ENCODE measurements at regions not wholly inside any gene's neighbourhood (a gene's known extent, or its start where the extent isn't known, plus 50 kb on each side); places are given as distances from the start of the nearest gene placed in this dataset.
"Not testable (repeated sequence)": the region's sequence is repeated elsewhere in the genome, so short reads cannot be mapped to it uniquely, and the experiment has no call there.

DNA sequence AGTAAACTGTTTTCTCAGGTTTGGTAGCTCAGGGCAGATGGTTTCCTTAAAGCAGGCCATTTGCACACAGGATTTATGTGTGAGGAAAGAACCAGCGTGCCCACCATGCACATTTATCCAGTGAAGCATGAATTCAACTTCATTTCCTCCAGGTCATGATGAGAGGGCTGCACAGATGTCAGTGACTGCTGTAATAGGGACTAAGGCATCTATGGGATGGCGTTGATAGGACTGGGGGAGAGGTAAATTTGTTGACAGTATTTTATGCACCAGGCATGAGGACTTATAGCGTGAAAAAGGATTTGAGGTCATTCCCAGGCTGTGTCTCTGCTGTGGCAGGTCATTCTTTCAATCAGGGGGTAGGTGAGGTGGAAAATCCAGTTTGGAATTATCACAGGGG is 302.9 kb downstream of the XPNPEP1 start:
- DNase-seq (ENCODE audit: low read depth, low spot score): no peak

GRCh38 chr10:109619914-109620313 is 303.4 kb downstream of the XPNPEP1 start:
- H3K27me3 ChIP-seq (ENCODE audit: control insufficient read depth, insufficient read depth, low read length): no peaks in the 10 kb centered on the region
- no peak for DNase-seq (ENCODE audit: low read depth, low spot score)
- ChIA-PET CTCF (no interaction called here), POLR2A (no interaction called here)
- H3K27ac ChIP-seq (ENCODE audit: low read depth, low read length): no peak overlapping the region
- H3K9me3 ChIP-seq (ENCODE audit: control insufficient read depth, insufficient read depth, low read length): peaks cover 4% of the 10 kb centered on the region
- TF ChIP-seq, protein P1, sequence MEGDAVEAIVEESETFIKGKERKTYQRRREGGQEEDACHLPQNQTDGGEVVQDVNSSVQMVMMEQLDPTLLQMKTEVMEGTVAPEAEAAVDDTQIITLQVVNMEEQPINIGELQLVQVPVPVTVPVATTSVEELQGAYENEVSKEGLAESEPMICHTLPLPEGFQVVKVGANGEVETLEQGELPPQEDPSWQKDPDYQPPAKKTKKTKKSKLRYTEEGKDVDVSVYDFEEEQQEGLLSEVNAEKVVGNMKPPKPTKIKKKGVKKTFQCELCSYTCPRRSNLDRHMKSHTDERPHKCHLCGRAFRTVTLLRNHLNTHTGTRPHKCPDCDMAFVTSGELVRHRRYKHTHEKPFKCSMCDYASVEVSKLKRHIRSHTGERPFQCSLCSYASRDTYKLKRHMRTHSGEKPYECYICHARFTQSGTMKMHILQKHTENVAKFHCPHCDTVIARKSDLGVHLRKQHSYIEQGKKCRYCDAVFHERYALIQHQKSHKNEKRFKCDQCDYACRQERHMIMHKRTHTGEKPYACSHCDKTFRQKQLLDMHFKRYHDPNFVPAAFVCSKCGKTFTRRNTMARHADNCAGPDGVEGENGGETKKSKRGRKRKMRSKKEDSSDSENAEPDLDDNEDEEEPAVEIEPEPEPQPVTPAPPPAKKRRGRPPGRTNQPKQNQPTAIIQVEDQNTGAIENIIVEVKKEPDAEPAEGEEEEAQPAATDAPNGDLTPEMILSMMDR (IDR thresholded peaks at IDR 0.05; ENCODE audit: low read depth, low read length): no peak
- no peak overlapping the region for H3K4me3 ChIP-seq (ENCODE audit: low read depth, low read length)

More for the DNA sequence above, 302.9 kb downstream of the XPNPEP1 start:
- ChIA-PET POLR2A (no interaction called here), CTCF (no interaction called here)
- Histone ChIP-seq H3K27me3 (ENCODE audit: control insufficient read depth, insufficient read depth, low read length) (no peaks in the 10 kb centered on the region), H3K27ac (ENCODE audit: low read depth, low read length) (no peak overlapping the region), H3K4me3 (ENCODE audit: low read depth, low read length) (no peak overlapping the region), H3K9me3 (ENCODE audit: control insufficient read depth, insufficient read depth, low read length) (peaks cover 4% of the 10 kb centered on the region)
- TF ChIP-seq, protein P1 (IDR thresholded peaks at IDR 0.05; ENCODE audit: low read depth, low read length): no peak

- TF ChIP-seq, protein P1 (IDR thresholded peaks at IDR 0.05; ENCODE audit: low read depth, low read length): no peak
- Histone ChIP-seq H3K27ac (ENCODE audit: low read depth, low read length) (no peak overlapping the region), H3K9me3 (ENCODE audit: control insufficient read depth, insufficient read depth, low read length) (peaks cover 4% of the 10 kb centered on the region), H3K4me3 (ENCODE audit: low read depth, low read length) (no peak overlapping the region), H3K27me3 (ENCODE audit: control insufficient read depth, insufficient read depth, low read length) (no peaks in the 10 kb centered on the region)
- ChIA-PET CTCF (no interaction called here), POLR2A (no interaction called here)
- no peak for DNase-seq (ENCODE audit: low read depth, low spot score)
These were observed 304.6 kb downstream of the XPNPEP1 start for GRCh38 chr10:109618748-109619147.

DNA sequence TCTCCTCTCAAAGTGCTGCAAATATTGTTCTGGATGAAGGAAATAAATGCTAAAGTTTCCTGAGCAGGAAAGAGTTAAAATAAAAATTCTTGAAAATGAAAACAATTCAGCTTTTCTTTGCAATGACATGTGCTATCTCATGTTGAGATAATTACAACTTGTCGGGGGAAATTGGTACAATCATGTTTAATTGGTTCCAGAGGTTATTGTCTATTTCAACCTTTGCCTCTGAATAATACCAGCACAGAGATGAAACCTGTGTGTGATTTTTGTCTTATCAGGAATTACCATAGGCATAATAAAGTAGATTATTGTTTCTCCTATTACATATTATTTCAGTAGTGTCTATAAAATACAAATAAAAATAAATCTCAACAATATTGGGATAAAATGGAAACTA is 305.0 kb downstream of the XPNPEP1 start:
- TF ChIP-seq, protein P1 (IDR thresholded peaks at IDR 0.05; ENCODE audit: low read depth, low read length): no peak
- Histone ChIP-seq H3K4me3 (ENCODE audit: low read depth, low read length) (no peak overlapping the region), H3K27ac (ENCODE audit: low read depth, low read length) (no peak overlapping the region), H3K27me3 (ENCODE audit: control insufficient read depth, insufficient read depth, low read length) (no peaks in the 10 kb centered on the region), H3K9me3 (ENCODE audit: control insufficient read depth, insufficient read depth, low read length) (peaks cover 4% of the 10 kb centered on the region; the same call in 1 of the 2 replicates)
- no peak for DNase-seq (ENCODE audit: low read depth, low spot score)
- ChIA-PET POLR2A (no interaction called here), CTCF (no interaction called here)

DNA sequence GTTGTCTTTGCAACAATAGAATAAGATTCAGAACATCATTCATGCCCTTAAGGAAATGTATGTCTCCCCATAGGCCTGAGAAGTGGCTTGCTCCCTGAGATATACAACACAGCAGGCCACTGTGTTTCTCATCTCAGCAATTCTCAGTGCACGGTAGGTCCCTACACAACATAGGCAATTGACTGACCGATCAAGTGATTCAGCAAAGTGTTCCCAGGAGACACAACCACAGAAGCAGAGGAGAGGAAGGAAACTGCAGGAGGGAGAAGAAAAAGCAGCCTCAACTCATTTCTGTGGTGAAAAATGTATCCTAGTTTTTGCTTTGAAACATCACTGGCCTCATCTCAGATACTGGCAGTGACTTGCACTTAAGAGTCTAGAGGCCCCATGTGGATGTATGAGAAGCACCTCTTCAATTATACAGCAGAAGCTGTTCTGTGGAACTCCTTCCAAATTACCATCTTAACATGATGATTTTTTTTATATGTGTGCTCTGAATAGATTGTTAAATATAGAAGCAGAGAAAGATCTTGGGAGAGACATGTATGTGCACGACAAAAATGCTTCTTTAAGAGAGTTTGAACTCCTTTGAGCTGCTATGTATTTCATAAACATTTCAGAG is 306.8 kb downstream of the XPNPEP1 start:
- H3K27me3 ChIP-seq (ENCODE audit: control insufficient read depth, insufficient read depth, low read length): no peaks in the 10 kb centered on the region
- no peak overlapping the region for H3K27ac ChIP-seq (ENCODE audit: low read depth, low read length)
- POLR2A ChIA-PET: no interaction called here
- peaks cover 4% of the 10 kb centered on the region; the same call in 1 of the 2 replicates for H3K9me3 ChIP-seq (ENCODE audit: control insufficient read depth, insufficient read depth, low read length)
- no peak for DNase-seq (ENCODE audit: low read depth, low spot score)
- H3K4me3 ChIP-seq (ENCODE audit: low read depth, low read length): no peak overlapping the region
- CTCF ChIA-PET: no interaction called here
- TF ChIP-seq, protein P1 (IDR thresholded peaks at IDR 0.05; ENCODE audit: low read depth, low read length): no peak

- CTCF ChIA-PET; H3K27me3 ChIP-seq (ENCODE audit: control insufficient read depth, insufficient read depth, low read length); POLR2A ChIA-PET; H3K4me3 ChIP-seq (ENCODE audit: low read depth, low read length); DNase-seq (ENCODE audit: low read depth, low spot score); H3K27ac ChIP-seq (ENCODE audit: low read depth, low read length): not testable (repeated sequence)
- H3K9me3 ChIP-seq (ENCODE audit: control insufficient read depth, insufficient read depth, low read length): peaks cover 14% of the 10 kb centered on the region
These were observed 328.0 kb downstream of the XPNPEP1 start for GRCh38 chr10:109595356-109595755.
